Hepatic stellate cell (primary cell): ENCODE measurements at regions not wholly inside any gene's neighbourhood (a gene's known extent, or its start where the extent isn't known, plus 50 kb on each side); places are given as distances from the start of the nearest gene placed in this dataset.

Experiments used
- DNase-seq: peaks from one replicate; pipeline ENCODE4 v3.0.0; 2011; ENCODE audit warnings: low spot score

- DNase-seq, result no peak
These were observed 127.2 kb upstream of the PABPC4L start for GRCh38 chr4:134328741-134329140.

- DNase-seq, result no peak
These were observed 125.9 kb upstream of the PABPC4L start for GRCh38 chr4:134327274-134328122.

- DNase-seq, result no peak
These were observed 125.3 kb upstream of the PABPC4L start for GRCh38 chr4:134326866-134327265.

GRCh38 chr4:134324179-134324578, 122.6 kb upstream of the PABPC4L start:
- no peak for DNase-seq

- DNase-seq, result no peak
These were observed 118.5 kb upstream of the PABPC4L start for GRCh38 chr4:134320048-134320447.

GRCh38 chr4:134313591-134313990, 112.0 kb upstream of the PABPC4L start:
- no peak for DNase-seq

- DNase-seq, result no peak
These were observed 108.1 kb upstream of the PABPC4L start for GRCh38 chr4:134309715-134310114.

- DNase-seq, result no peak
These were observed 107.3 kb upstream of the PABPC4L start for GRCh38 chr4:134308910-134309309.

- DNase-seq, result no peak
These were observed 96.7 kb upstream of the PABPC4L start for GRCh38 chr4:134298313-134298712.

- no peak for DNase-seq
These were observed 96.2 kb upstream of the PABPC4L start for GRCh38 chr4:134297765-134298164.

GRCh38 chr4:134282680-134283079, 81.1 kb upstream of the PABPC4L start:
- no peak for DNase-seq

GRCh38 chr4:134278675-134279074, 77.1 kb upstream of the PABPC4L start:
- no peak for DNase-seq

GRCh38 chr4:134276476-134276875, 74.9 kb upstream of the PABPC4L start:
- DNase-seq, result no peak

GRCh38 chr4:134260126-134260525, 58.5 kb upstream of the PABPC4L start:
- DNase-seq, result no peak
